ENCODE measurements at regions not wholly inside any gene's neighbourhood (a gene's known extent, or its start where the extent isn't known, plus 50 kb on each side); places are given as distances from the start of the nearest gene placed in this dataset.

DNA sequence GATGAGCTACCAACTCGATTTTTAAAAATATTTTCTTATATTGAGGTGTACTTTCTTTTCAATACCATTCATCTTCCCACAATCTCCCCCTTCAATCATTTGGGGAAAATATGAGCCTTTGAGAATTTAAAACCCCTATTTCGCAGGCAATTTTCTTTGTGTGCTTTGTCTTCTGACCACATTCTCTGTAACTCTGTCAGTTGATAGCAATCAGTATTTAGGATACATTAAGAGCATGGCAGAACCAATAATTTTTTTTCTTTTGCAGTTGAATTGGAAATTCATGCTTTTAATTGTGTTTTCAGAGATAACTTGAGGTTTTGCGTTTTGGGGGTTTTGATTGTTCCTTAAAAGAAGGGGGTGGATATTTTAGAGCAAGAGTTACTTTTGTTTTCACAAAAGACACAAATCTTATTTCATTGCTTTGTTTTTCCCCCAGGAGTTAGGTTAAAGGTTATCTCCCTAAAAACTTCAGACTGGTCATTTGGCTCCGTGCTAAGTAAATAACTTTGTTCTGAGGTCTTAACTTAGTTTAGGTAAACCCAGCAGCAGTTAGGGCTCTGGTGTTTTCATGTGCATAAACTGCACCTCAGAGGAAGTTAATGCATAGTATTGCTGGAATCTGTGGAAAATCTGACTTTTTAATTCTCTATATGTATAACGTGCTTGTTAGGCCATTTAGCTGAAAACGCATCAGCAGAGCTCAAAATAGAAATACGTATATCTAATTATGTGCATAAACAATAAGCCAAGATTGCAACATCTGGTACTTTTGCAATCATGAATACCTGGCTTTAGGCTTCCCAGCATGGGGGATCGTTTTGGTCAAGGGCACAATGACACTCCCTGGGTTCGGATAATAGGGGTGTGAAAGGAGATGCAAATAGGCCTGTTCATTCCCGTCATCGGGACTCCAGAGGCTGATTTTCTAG is 676.4 kb upstream of the ANKRD30A start:
- DNase-seq (ENCODE audit: low spot score) = no peak
- Histone ChIP-seq H3K27me3 (no peaks in the 10 kb centered on the region), H3K4me3 (no peak overlapping the region), H3K4me1 (peaks cover 0 to 13% of the 10 kb centered on the region in 2 donors), H3K9me3 (no peaks in the 10 kb centered on the region), H3K36me3 (no peaks in the 10 kb centered on the region), H3K27ac (peak overlapping the region in 1 of 2 donors; percentile 83)
- TF ChIP-seq, protein P1, sequence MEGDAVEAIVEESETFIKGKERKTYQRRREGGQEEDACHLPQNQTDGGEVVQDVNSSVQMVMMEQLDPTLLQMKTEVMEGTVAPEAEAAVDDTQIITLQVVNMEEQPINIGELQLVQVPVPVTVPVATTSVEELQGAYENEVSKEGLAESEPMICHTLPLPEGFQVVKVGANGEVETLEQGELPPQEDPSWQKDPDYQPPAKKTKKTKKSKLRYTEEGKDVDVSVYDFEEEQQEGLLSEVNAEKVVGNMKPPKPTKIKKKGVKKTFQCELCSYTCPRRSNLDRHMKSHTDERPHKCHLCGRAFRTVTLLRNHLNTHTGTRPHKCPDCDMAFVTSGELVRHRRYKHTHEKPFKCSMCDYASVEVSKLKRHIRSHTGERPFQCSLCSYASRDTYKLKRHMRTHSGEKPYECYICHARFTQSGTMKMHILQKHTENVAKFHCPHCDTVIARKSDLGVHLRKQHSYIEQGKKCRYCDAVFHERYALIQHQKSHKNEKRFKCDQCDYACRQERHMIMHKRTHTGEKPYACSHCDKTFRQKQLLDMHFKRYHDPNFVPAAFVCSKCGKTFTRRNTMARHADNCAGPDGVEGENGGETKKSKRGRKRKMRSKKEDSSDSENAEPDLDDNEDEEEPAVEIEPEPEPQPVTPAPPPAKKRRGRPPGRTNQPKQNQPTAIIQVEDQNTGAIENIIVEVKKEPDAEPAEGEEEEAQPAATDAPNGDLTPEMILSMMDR (IDR thresholded peaks at IDR 0.05) = no peak

DNA sequence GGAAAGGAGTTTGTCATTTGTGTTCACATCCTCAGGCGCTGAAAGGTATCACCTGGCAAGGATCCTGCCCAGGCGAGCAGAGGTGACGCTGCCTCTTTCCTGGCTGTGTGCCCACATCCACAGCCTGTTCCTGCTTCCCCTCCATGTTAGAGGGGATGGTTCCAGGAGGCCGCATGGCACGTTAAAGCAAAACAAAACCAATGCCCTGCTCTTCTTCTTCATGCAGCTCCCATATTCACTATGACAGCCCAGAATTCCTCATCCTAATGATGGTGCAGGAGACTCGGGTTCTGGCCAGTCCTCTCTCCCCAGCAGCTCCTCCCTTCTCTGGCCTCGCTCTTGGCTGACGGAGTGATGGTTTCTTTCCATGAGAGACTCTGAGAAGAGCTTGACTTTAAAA is 678.5 kb upstream of the ANKRD30A start:
- peaks cover 0 to 13% of the 10 kb centered on the region in 2 donors for H3K4me1 ChIP-seq
- TF ChIP-seq, protein P1 (IDR thresholded peaks at IDR 0.05) = no peak
- H3K9me3 ChIP-seq = no peaks in the 10 kb centered on the region
- no peaks in the 10 kb centered on the region for H3K36me3 ChIP-seq
- H3K27ac ChIP-seq = peak overlapping the region; percentile 48 to 73
- H3K4me3 ChIP-seq = no peak overlapping the region
- no peaks in the 10 kb centered on the region for H3K27me3 ChIP-seq
- peak; percentile 75 for DNase-seq (ENCODE audit: low spot score)

DNA sequence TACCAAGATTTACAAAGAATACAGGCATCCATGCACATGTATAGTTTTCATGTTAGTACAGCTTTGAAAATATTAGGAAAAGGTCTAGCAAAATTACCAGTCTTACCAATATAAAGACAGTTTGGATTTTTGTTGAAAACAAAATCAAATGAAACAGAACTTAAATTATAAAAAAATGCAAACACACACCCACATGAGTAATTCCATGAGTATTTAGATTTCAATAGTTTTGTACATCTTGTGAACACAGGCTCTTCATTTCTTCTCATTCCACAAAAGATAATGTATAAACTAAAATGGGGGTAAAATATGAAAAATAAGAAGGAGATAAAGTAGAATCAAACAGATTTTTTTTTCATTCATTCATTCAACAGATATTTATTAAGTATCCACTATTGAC is 682.2 kb upstream of the ANKRD30A start:
- Histone ChIP-seq H3K4me1 (peaks cover 0 to 5% of the 10 kb centered on the region in 2 donors), H3K36me3 (no peaks in the 10 kb centered on the region), H3K9me3 (no peaks in the 10 kb centered on the region), H3K27ac (no peak overlapping the region), H3K27me3 (no peaks in the 10 kb centered on the region), H3K4me3 (no peak overlapping the region)
- TF ChIP-seq, protein P1 (IDR thresholded peaks at IDR 0.05) = no peak
- no peak for DNase-seq (ENCODE audit: low spot score)

DNA sequence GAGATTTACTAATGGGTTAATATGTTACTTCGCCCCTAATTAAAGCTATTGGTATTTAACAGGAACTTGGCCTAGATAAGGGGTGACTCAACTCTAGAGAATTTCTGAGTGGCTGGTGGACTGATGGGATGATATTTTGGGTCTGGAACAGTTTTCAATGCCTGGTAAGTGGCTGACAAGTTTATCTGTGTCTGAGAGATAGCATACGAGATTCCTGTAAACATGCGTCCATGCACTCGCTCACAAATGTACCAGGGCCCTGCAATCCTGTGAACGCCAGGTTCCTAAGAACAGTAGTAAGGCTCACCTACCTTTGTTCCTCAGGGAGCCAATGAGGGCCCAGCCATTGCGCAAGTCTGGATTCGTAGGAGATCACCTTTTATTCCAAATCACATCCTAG is 683.8 kb upstream of the ANKRD30A start:
- no peak overlapping the region for H3K4me3 ChIP-seq
- TF ChIP-seq, protein P1 (IDR thresholded peaks at IDR 0.05) = no peak
- H3K36me3 ChIP-seq = no peaks in the 10 kb centered on the region
- DNase-seq (ENCODE audit: low spot score) = no peak
- H3K27ac ChIP-seq = peak overlapping the region in 1 of 2 donors; percentile 36
- no peaks in the 10 kb centered on the region for H3K9me3 ChIP-seq
- H3K27me3 ChIP-seq = no peaks in the 10 kb centered on the region
- H3K4me1 ChIP-seq = peaks cover 0 to 5% of the 10 kb centered on the region in 2 donors

DNA sequence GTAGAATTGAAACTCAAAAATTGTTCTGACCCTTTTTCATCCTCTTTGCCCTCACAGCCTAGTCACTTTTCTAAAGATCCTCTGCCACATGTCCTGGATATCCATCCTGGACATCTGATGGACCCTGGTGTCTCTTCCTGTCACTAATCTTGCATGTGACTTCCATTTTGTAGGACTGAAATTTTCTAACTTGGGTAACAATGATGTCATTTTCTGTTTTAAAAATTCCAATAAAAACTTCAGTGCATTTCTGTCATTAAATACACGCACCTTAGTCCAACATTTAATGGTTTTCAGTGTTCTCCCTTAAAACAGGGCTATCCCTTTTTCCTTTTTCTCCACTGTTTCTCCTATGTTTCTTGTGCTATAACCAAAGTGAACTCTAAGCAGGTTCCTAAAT is 684.9 kb upstream of the ANKRD30A start:
- TF ChIP-seq, protein P1 (IDR thresholded peaks at IDR 0.05) = no peak
- Histone ChIP-seq H3K27me3 (no peaks in the 10 kb centered on the region), H3K36me3 (no peaks in the 10 kb centered on the region), H3K9me3 (no peaks in the 10 kb centered on the region), H3K27ac (peak overlapping the region in 1 of 2 donors; percentile 36), H3K4me3 (no peak overlapping the region), H3K4me1 (peaks cover 0 to 5% of the 10 kb centered on the region in 2 donors)
- DNase-seq (ENCODE audit: low spot score) = no peak

Data from right atrium auricular region (tissue), 2 donors.